Spleen (tissue), 11 donors: ENCODE measurements at regions not wholly inside any gene's neighbourhood (a gene's known extent, or its start where the extent isn't known, plus 50 kb on each side); places are given as distances from the start of the nearest gene placed in this dataset.
A peak's percentile ranks its signal among the peaks of the same experiment; 100 is the strongest.

ENCODE experiments used
- DNase-seq: peaks from one replicate; pipeline ENCODE4 v3.0.0-alpha.2; 2020
- H3K27ac ChIP-seq, 8 donors: fragments of 200-600 bp; sonication (generic) in 7 of 8; 1 replicate in 4 of 8; 2 replicates in 4 of 8; pipeline versions ENCODE4 v1.5.0 to v1.8.0; 2016 to 2021; ENCODE audit warnings: inconsistent platforms in 4 of 8, mild to moderate bottlenecking in 4 of 8, moderate library complexity in 1 of 8
- H3K27me3 ChIP-seq, 7 donors: fragments of 200-600 bp; sonication (generic) in 6 of 7; replicated peaks in 1 of 7; 1 replicate in 4 of 7; 2 replicates in 3 of 7; pipeline versions ENCODE4 v1.5.0 to v1.8.0; 2016 to 2021; ENCODE audit warnings: inconsistent platforms in 3 of 7, mild to moderate bottlenecking in 1 of 7
- H3K36me3 ChIP-seq, 6 donors: fragments of 200-600 bp; sonication (generic) in 5 of 6; 1 replicate in 4 of 6; 2 replicates in 2 of 6; pipeline versions ENCODE4 v1.5.0 to v1.8.0; 2016 to 2021; ENCODE audit warnings: inconsistent platforms in 2 of 6
- H3K4me1 ChIP-seq, 6 donors: fragments of 200-600 bp; sonication (generic) in 5 of 6; 1 replicate in 3 of 6; 2 replicates in 3 of 6; pipeline versions ENCODE4 v1.5.0 to v1.8.0; 2016 to 2021; ENCODE audit warnings: inconsistent platforms in 3 of 6
- H3K4me3 ChIP-seq, 8 donors: fragments of 200-600 bp; sonication (generic) in 7 of 8; 1 replicate in 4 of 8; 2 replicates in 4 of 8; pipeline versions ENCODE4 v1.5.0 to v1.8.0; 2016 to 2021; ENCODE audit warnings: inconsistent platforms in 4 of 8, mild to moderate bottlenecking in 4 of 8, moderate library complexity in 2 of 8
- H3K9me3 ChIP-seq, 8 donors: fragments of 200-600 bp; sonication (generic) in 7 of 8; 1 replicate in 4 of 8; 2 replicates in 4 of 8; pipeline versions ENCODE4 v1.5.0 to v1.8.0; 2016 to 2021; ENCODE audit warnings: inconsistent platforms in 4 of 8
- POLR2A ChIP-seq, 3 donors: fragments of 450-650 bp; IDR thresholded peaks; one replicate each; pipeline ENCODE4 v1.5.1; 2017; ENCODE audit warnings: antibody characterized with exemption in 3 of 3, mild to moderate bottlenecking in 1 of 3
- POLR2AphosphoS5 ChIP-seq, 3 donors: sonication (generic); formaldehyde crosslinking; IDR thresholded peaks; one replicate each; pipeline ENCODE4 v1.5.1; 2017; ENCODE audit warnings: antibody characterized with exemption in 3 of 3
- WGBS, 5 donors: extraction: QIAGEN DNeasy Blood & Tissue Kit in 3 of 5; methylation state at CpG; one replicate each; pipeline versions ENCODE4 v1.1.5 to v1.1.7; 2013 to 2018; 5-methylcytosine and 5-hydroxymethylcytosine counted together
- intact Hi-C: fragments of 100-400 bp; cut with DNase I; formaldehyde crosslinking; loops from one replicate; pipeline ENCODE4 v1.15.0; 2023; ENCODE audit warnings: low total_unique reads
- TF ChIP-seq, protein P1 (sequence below), 11 experiments: fragments of 200-600 bp in 7 of 11; fragments of 450-650 bp in 4 of 11; sonication (generic) in 4 of 11; IDR thresholded peaks in 8 of 11; conservative IDR thresholded peaks in 3 of 11; 1 replicate in 7 of 11; 2 replicates in 4 of 11; pipeline versions ENCODE4 v1.4.0 to v1.8.0; 2016 to 2021; ENCODE audit warnings: antibody characterized with exemption in 11 of 11, inconsistent platforms in 4 of 11, mild to moderate bottlenecking in 1 of 11
- donor health status: healthy with polysubstance abuse.
- donor health status: DM: no; HTN: no; CAD: no; lungs with moderate emphysema.
- donor health status: DM: no; HTN: no; CAD: no.
- donor health status: Bipolar disorder and iron deficiency.
- donor health status: healthy.
- donor health status: DM: no; HTN: no; CAD: no.
- donor health status: DM: yes; HTN: yes; CAD: no.

DNA sequence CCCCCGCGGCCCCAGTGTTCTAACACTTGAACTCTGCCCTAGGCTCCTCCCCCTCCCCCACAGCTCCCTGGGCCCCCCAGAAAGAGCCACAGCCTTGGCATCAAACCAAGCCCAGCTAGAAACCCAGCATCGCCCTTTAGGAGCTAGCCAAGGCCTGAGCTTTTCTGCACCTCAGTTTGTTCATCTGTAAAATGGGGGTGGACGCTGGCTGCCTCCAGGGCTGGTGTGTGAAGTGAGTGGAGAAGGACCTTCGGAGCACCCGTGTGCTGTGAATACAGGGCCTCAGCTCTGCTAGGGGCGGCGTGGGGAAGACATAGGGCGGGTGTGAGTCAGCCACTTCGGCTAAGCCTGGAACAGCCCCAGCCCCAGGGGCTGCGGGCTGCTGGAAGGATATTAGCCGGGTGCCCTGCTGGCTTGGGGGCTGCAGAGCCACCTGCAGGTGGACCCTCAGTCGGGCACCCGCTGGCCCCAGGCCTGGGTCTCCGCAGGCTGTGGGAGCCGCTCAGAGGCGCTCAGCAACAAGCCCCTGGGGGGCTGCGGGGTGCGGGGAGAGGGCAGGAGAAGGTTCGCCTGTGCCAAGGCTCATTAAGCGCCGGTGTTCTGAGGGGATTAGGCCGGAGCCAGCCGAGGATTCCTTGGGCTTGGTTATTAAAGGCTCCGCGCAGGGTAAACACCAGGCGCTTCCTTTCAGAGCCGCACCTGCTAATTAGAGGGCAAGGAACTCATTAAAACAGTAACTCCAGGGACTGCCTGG is 217.0 kb upstream of the CIBAR2 start:
- Histone ChIP-seq H3K27ac (no peak overlapping the region), H3K4me1 (peaks cover 0 to 61% (median 35%) of the 10 kb centered on the region in 6 donors), H3K36me3 (no peaks in the 10 kb centered on the region), H3K9me3 (no peaks in the 10 kb centered on the region), H3K27me3 (peaks cover 0 to 52% (median 11%) of the 10 kb centered on the region in 7 donors), H3K4me3 (no peak overlapping the region)
- intact Hi-C loops = no loop called here
- TF ChIP-seq, protein P1, sequence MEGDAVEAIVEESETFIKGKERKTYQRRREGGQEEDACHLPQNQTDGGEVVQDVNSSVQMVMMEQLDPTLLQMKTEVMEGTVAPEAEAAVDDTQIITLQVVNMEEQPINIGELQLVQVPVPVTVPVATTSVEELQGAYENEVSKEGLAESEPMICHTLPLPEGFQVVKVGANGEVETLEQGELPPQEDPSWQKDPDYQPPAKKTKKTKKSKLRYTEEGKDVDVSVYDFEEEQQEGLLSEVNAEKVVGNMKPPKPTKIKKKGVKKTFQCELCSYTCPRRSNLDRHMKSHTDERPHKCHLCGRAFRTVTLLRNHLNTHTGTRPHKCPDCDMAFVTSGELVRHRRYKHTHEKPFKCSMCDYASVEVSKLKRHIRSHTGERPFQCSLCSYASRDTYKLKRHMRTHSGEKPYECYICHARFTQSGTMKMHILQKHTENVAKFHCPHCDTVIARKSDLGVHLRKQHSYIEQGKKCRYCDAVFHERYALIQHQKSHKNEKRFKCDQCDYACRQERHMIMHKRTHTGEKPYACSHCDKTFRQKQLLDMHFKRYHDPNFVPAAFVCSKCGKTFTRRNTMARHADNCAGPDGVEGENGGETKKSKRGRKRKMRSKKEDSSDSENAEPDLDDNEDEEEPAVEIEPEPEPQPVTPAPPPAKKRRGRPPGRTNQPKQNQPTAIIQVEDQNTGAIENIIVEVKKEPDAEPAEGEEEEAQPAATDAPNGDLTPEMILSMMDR (IDR thresholded peaks at IDR 0.05 in 8 of 11, conservative IDR thresholded peaks at IDR 0.05 in 3 of 11) = no peak
- TF ChIP-seq POLR2A (IDR thresholded peaks at IDR 0.05) = no peak
- no peak for TF ChIP-seq POLR2AphosphoS5 (IDR thresholded peaks at IDR 0.05)
- WGBS, 5 donors = 43 to 61% (median 52%) methylated on average over 21 to 28 of the region's 28 CpGs
- DNase-seq = no peak

DNA sequence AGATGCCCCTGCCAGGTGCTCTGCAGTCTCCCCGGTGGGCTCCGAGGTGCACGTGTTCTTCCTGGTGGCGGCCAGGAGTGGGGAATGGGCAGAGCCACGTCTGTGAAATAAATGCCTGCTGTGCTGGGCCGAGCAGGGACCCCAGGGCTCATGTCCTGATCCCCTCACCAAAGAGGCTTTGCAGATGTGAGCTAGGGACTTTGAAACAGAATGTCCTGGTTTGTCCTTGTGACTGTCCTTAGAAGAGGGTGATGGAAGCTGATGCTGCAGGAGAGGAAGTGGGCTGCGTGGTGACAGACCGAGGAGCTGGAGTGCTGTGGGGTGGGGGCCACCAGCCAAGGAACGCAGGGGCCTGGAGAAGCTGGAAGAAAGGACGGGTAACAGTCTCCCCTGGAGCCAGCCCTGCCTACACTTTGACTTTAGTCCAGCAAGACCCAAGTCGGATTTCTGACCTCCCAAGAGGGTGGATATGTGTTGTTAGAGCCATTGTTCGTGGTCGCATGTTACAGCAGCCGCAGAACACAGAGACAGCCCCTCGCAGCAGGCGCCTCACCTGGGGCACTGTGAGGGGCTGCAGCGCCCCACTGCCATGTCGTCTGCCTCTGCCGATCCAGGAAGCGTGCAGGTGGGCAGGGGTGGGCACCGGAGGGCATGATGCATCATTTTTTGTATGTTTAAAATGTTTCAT is 217.9 kb upstream of the CIBAR2 start:
- no peak overlapping the region for H3K4me3 ChIP-seq
- peaks cover 0 to 70% (median 38%) of the 10 kb centered on the region in 6 donors for H3K4me1 ChIP-seq
- no peaks in the 10 kb centered on the region for H3K36me3 ChIP-seq
- intact Hi-C loops = no loop called here
- DNase-seq = no peak
- no peaks in the 10 kb centered on the region for H3K9me3 ChIP-seq
- H3K27me3 ChIP-seq = peaks cover 0 to 60% (median 11%) of the 10 kb centered on the region in 7 donors
- H3K27ac ChIP-seq = no peak overlapping the region
- WGBS, 5 donors = 31 to 44% (median 33%) methylated on average over 10 to 21 of the region's 21 CpGs
- TF ChIP-seq, protein P1 (IDR thresholded peaks at IDR 0.05 in 8 of 11, conservative IDR thresholded peaks at IDR 0.05 in 3 of 11) = no peak
- TF ChIP-seq POLR2A (IDR thresholded peaks at IDR 0.05) = no peak
- TF ChIP-seq POLR2AphosphoS5 (IDR thresholded peaks at IDR 0.05) = no peak

DNA sequence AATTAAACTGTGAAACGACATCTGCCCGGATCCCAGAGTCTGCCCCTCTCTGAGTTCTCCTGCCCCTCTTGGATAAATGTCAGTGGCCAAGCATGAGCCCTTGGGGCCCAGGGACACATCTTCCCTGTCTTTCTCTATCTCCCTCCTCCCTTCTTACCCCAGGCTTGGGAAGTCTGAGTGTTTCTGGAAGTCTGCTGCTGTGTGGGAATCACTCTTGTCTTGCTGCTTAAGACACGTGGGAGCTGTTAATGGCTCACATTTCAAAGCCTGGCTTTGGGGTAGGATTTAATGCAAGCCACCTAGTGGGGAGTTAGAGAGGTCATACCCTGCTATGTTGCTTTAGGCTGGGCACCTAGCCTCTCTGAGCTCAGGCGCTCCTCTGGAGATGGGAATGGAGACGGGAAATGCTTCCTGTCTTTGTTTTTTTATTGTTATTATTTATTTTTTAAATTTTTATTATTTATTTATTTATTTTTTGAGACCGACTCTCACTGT is 218.5 kb upstream of the CIBAR2 start:
- intact Hi-C loops = no loop called here
- H3K27me3 ChIP-seq = peaks cover 0 to 66% (median 17%) of the 10 kb centered on the region in 7 donors
- H3K4me3 ChIP-seq = no peak overlapping the region
- DNase-seq = no peak
- no peaks in the 10 kb centered on the region for H3K36me3 ChIP-seq
- H3K4me1 ChIP-seq = peaks cover 0 to 76% (median 41%) of the 10 kb centered on the region in 6 donors
- H3K9me3 ChIP-seq = no peaks in the 10 kb centered on the region
- WGBS, 5 donors = 39 to 44% (median 42%) methylated on average over 6 of the region's 6 CpGs
- no peak overlapping the region for H3K27ac ChIP-seq
- TF ChIP-seq, protein P1 (IDR thresholded peaks at IDR 0.05 in 8 of 11, conservative IDR thresholded peaks at IDR 0.05 in 3 of 11) = peak; percentile 11 to 63 (median 46)
- no peak for TF ChIP-seq POLR2AphosphoS5 (IDR thresholded peaks at IDR 0.05)

DNA sequence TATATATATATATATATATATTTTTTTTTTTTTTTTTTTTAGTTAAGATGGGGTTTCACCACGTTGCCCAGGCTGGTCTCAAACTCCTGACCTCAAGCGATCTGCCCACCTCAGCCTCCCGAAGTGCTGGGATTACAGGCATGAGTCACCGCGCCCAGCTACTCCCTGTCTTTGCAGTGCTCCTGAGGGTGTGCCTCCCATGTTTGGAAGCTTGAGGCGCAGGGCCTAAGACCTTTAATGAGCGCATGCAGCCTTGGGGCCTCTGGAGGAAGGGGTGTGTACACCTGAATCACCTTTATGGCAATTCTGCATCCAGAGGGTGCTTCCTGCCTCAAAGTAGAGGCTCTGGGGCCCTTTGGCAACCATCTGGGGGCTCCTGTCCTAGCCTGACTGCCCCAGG is 219.4 kb upstream of the CIBAR2 start:
- intact Hi-C loops = no loop called here
- no peak for TF ChIP-seq POLR2AphosphoS5 (IDR thresholded peaks at IDR 0.05)
- peaks cover 0 to 75% (median 41%) of the 10 kb centered on the region in 6 donors for H3K4me1 ChIP-seq
- peaks cover 0 to 72% (median 17%) of the 10 kb centered on the region in 7 donors for H3K27me3 ChIP-seq
- no peaks in the 10 kb centered on the region for H3K36me3 ChIP-seq
- no peak for DNase-seq
- no peak overlapping the region for H3K4me3 ChIP-seq
- no peaks in the 10 kb centered on the region for H3K9me3 ChIP-seq
- WGBS, 5 donors = 65 to 97% (median 82%) methylated on average over 3 to 7 of the region's 7 CpGs
- no peak overlapping the region for H3K27ac ChIP-seq
